H1 (cell line): ENCODE measurements at regions not wholly inside any gene's neighbourhood (a gene's known extent, or its start where the extent isn't known, plus 50 kb on each side); places are given as distances from the start of the nearest gene placed in this dataset.

Experiments used
- CHD7 ChIP-seq: fragments of 300-600 bp; sonication (generic); IDR thresholded peaks from 2 replicates; pipeline ENCODE4 v1.7.1; 2012; ENCODE audit warnings: low read length, moderate library complexity, mild to moderate bottlenecking, inconsistent platforms; ENCODE audit not compliant: insufficient replicate concordance
- SP2 ChIP-seq: IDR thresholded peaks from 2 replicates; pipeline ENCODE4 v1.6.1; 2012; ENCODE audit warnings: mild to moderate bottlenecking, low read length, inconsistent platforms
- TAF1 ChIP-seq: IDR thresholded peaks from 2 replicates; pipeline ENCODE4 v1.6.1; 2011; ENCODE audit warnings: mild to moderate bottlenecking, low read depth, low read length

GRCh38 chr6:16058929-16059345 lies 69.9 kb upstream of the MYLIP start (continued):
- no peak for TF ChIP-seq CHD7
- TF ChIP-seq SP2 = no peak
- TF ChIP-seq TAF1 = no peak
- TF ChIP-seq, all 59 proteins: peak for 0
